Lower leg skin (tissue), 3 donors: ENCODE measurements at regions not wholly inside any gene's neighbourhood (a gene's known extent, or its start where the extent isn't known, plus 50 kb on each side); places are given as distances from the start of the nearest gene placed in this dataset.

Experiments used
- CTCF ChIP-seq, 3 donors: fragments of 450-650 bp; IDR thresholded peaks; one replicate each; pipeline ENCODE4 v1.5.1; 2016; ENCODE audit warnings: antibody characterized with exemption in 3 of 3, mild to moderate bottlenecking in 3 of 3, moderate library complexity in 2 of 3
- POLR2A ChIP-seq, 2 donors: fragments of 450-650 bp; IDR thresholded peaks; one replicate each; pipeline ENCODE4 v1.6.1; 2016 to 2017; ENCODE audit warnings: antibody characterized with exemption in 2 of 2, mild to moderate bottlenecking in 1 of 2, moderate library complexity in 1 of 2

DNA sequence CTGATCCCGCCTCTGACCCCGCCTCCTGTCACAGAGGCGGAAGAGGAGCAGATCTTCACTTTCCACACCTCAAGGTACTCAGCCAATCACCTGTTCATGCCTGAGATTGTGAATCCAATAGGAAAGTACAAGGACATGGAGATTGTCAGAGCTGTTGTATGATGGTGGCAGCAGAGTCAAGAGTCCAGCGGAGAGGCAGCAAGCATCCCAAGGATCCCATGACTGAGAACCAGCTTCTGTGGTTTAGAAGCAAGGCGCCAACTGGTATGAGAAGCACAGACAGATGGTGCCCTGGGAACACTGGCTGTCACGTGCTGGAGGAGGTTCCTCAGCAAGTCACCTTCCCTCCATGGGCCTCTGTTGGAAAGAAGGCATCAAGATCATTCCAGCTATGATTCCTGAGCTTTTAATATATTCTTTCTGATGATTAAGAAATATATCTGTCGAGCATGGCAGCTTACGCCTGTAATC is 93.9 kb downstream of the CPN2 start:
- TF ChIP-seq CTCF (IDR thresholded peaks at IDR 0.05) (no peak), POLR2A (IDR thresholded peaks at IDR 0.05) (no peak)
